OCI-LY7 (cell line): ENCODE measurements at regions not wholly inside any gene's neighbourhood (a gene's known extent, or its start where the extent isn't known, plus 50 kb on each side); places are given as distances from the start of the nearest gene placed in this dataset.

Experiments used
- BruUV-seq: library from RNA; stranded (reverse); fragments of 400-500 nt; replicated peaks from 2 replicates; lab custom pipeline; 2021; lab: Mats Ljungman, UMichigan
- CTCF ChIA-PET: fragments of 300-600 bp; sonication (Branson Sonifier 250); formaldehyde crosslinking; loops from one replicate; lab custom pipeline; 2022; ENCODE audit warnings: antibody characterized with exemption; ENCODE audit not compliant: unreplicated experiment; lab: Charles Lee
- POLR2A ChIA-PET: fragments of 300-600 bp; sonication (Branson Sonifier 250); formaldehyde crosslinking; loops from one replicate; lab custom pipeline; 2022; ENCODE audit warnings: antibody characterized with exemption; lab: Charles Lee
- DNase-seq: peaks from one replicate; pipeline ENCODE4 v3.0.0-alpha.2; 2015; ENCODE audit warnings: low spot score
- H2AFZ ChIP-seq: fragments of 200-600 bp; sonication (generic), shearing (Covaris generic); 2 replicates; pipeline ENCODE4 v1.6.1; 2014; ENCODE audit warnings: mild to moderate bottlenecking, antibody characterized with exemption, low read length, moderate library complexity
- H3K27ac ChIP-seq: fragments of 200-600 bp; sonication (generic); 2 replicates; pipeline ENCODE4 v1.5.1; 2014; ENCODE audit warnings: mixed run types, low read depth, mild to moderate bottlenecking, moderate library complexity, low read length, inconsistent platforms; ENCODE audit not compliant: poor library complexity, severe bottlenecking
- H3K36me3 ChIP-seq: fragments of 200-600 bp; sonication (generic); 2 replicates; pipeline ENCODE4 v1.6.1; 2014; ENCODE audit warnings: mild to moderate bottlenecking, antibody characterized with exemption, low read length, moderate library complexity, mixed read lengths; ENCODE audit not compliant: insufficient read depth
- H3K4me1 ChIP-seq: fragments of 200-600 bp; sonication (generic); 2 replicates; pipeline ENCODE4 v1.5.1; 2014; ENCODE audit warnings: mild to moderate bottlenecking, low read length; ENCODE audit not compliant: insufficient read depth, poor library complexity, severe bottlenecking
- H3K4me2 ChIP-seq: fragments of 200-600 bp; sonication (generic); 2 replicates; pipeline ENCODE4 v1.6.1; 2014; ENCODE audit warnings: mild to moderate bottlenecking, low read length
- H3K4me3 ChIP-seq: fragments of 200-600 bp; sonication (generic); 2 replicates; pipeline ENCODE4 v1.5.1; 2014; ENCODE audit warnings: mild to moderate bottlenecking, low read depth, low read length; ENCODE audit not compliant: poor library complexity, severe bottlenecking
- H3K79me2 ChIP-seq: fragments of 200-600 bp; sonication (generic); 2 replicates; pipeline ENCODE4 v1.6.1; 2016; ENCODE audit warnings: low read depth, mild to moderate bottlenecking, low read length, moderate library complexity, mixed read lengths; ENCODE audit not compliant: insufficient read depth
- H3K9me2 ChIP-seq: fragments of 200-600 bp; sonication (generic); 2 replicates; pipeline ENCODE4 v1.6.1; 2016; ENCODE audit warnings: mild to moderate bottlenecking, low read length, mixed read lengths; ENCODE audit not compliant: insufficient read depth
- H3K9me3 ChIP-seq: fragments of 200-600 bp; sonication (generic); 2 replicates; pipeline ENCODE4 v1.6.1; 2014; ENCODE audit warnings: mild to moderate bottlenecking, mixed run types, low read length, mixed read lengths
- H4K20me1 ChIP-seq: fragments of 200-600 bp; sonication (generic); 2 replicates; pipeline ENCODE4 v1.6.1; 2014; ENCODE audit warnings: mild to moderate bottlenecking, antibody characterized with exemption, low read length, moderate library complexity, mixed read lengths; ENCODE audit not compliant: insufficient read depth
- EZH2phosphoT487 ChIP-seq: fragments of 200-600 bp; sonication (generic); IDR thresholded peaks from 2 replicates; pipeline ENCODE4 v1.6.1; 2018; ENCODE audit warnings: low read depth, borderline replicate concordance, mild to moderate bottlenecking, mixed run types, antibody characterized with exemption, low read length, moderate library complexity, mixed read lengths
- intact Hi-C: fragments of 100-400 bp; cut with micrococcal nuclease; formaldehyde crosslinking; loops from one replicate; pipeline ENCODE4 v1.10.0; 2022; ENCODE audit not compliant: unreplicated experiment
- TF ChIP-seq, protein P1 (sequence below): fragments of 200-600 bp; sonication (generic); conservative IDR thresholded peaks from 2 replicates; pipeline ENCODE4 v1.5.1; 2014; ENCODE audit warnings: mild to moderate bottlenecking, antibody characterized with exemption, low read length, moderate library complexity, mixed read lengths

DNA sequence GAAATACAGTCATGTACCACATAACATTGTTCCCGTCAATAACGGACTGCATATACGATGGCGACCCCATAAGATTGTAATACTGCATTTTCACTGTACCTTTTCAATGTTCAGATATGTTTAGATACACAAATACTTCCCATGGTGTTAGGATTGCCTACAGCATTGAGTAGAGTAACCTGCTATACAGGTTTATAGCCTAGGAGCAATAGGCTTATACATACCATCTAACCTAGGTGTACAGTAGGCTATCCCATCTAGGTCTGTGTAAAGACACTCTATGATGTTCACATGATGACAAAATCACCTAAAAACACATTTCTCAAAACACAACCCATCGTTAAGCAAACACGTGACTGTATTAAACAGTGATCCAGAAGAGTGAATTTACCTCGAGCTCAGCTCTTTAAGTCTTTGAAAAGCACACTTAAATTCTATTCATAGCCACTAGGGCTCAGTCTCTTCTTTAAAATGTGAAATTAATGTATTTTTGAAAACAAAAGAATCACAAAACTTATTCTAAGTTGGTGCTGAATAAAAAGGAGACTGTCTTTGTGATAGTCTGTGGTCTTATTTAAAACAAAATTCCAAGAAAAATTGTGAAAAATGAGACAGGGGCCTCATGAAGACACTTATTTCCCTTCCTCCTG lies 239.1 kb upstream of the ARID2 start:
- Histone ChIP-seq H3K79me2 (no peaks in the 10 kb centered on the region), H3K4me1 (no peaks in the 10 kb centered on the region), H4K20me1 (no peaks in the 10 kb centered on the region), H3K27ac (no peak overlapping the region), H3K36me3 (no peaks in the 10 kb centered on the region), H3K4me3 (no peak overlapping the region), H3K9me2 (no peaks in the 10 kb centered on the region), H3K9me3 (no peaks in the 10 kb centered on the region), H2AFZ (no peak overlapping the region), H3K4me2 (no peak overlapping the region)
- ChIA-PET CTCF (no interaction called here), POLR2A (interaction anchor here (0.5 to 0.7 kb wide), 4 partner anchors 13 to 356 kb away, joined by 3 to 4 read pairs (median 3); no protein-coding TSS in a partner anchor)
- DNase-seq: no peak
- BruUV-seq: no TSS peak
- TF ChIP-seq, protein P1, sequence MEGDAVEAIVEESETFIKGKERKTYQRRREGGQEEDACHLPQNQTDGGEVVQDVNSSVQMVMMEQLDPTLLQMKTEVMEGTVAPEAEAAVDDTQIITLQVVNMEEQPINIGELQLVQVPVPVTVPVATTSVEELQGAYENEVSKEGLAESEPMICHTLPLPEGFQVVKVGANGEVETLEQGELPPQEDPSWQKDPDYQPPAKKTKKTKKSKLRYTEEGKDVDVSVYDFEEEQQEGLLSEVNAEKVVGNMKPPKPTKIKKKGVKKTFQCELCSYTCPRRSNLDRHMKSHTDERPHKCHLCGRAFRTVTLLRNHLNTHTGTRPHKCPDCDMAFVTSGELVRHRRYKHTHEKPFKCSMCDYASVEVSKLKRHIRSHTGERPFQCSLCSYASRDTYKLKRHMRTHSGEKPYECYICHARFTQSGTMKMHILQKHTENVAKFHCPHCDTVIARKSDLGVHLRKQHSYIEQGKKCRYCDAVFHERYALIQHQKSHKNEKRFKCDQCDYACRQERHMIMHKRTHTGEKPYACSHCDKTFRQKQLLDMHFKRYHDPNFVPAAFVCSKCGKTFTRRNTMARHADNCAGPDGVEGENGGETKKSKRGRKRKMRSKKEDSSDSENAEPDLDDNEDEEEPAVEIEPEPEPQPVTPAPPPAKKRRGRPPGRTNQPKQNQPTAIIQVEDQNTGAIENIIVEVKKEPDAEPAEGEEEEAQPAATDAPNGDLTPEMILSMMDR: 0 out of 2 replicates have a peak, but pooled peaks have one; percentile 19
- no peak for TF ChIP-seq EZH2phosphoT487
- intact Hi-C loops: no loop called here

GRCh38 chr12:45494279-45494678 lies 235.2 kb upstream of the ARID2 start:
- H2AFZ ChIP-seq: no peak overlapping the region
- no peak overlapping the region for H3K27ac ChIP-seq
- H3K4me3 ChIP-seq: no peak overlapping the region
- POLR2A ChIA-PET: no interaction called here
- H3K36me3 ChIP-seq: no peaks in the 10 kb centered on the region
- intact Hi-C loops: no loop called here
- H3K9me2 ChIP-seq: no peaks in the 10 kb centered on the region
- no peak for DNase-seq
- no peak for TF ChIP-seq EZH2phosphoT487
- H3K9me3 ChIP-seq: no peaks in the 10 kb centered on the region
- no peaks in the 10 kb centered on the region for H3K4me1 ChIP-seq
- no peaks in the 10 kb centered on the region for H4K20me1 ChIP-seq
- CTCF ChIA-PET: no interaction called here
- BruUV-seq: no TSS peak
- no peaks in the 10 kb centered on the region for H3K79me2 ChIP-seq
- no peak overlapping the region for H3K4me2 ChIP-seq

DNA sequence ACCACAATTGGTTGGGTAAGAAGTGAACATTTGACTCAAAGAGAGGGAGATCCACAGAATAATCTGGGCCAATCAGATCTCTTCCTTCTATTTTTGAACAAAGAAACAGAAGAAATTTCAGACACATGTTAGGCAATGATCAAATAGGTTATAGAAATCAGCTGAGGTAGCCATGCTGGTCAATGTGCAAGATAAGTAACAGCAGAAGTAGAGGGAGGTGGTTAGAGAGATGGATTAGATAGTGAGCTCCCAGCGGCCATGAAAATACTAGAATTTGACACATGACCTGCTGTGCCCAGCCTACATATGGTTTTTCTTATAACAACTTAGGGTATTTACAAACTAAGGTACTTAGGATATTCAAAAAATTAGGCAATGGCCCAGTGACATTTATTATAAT lies 230.9 kb upstream of the ARID2 start:
- Histone ChIP-seq H3K36me3 (no peaks in the 10 kb centered on the region), H3K4me2 (no peak overlapping the region), H3K9me3 (no peaks in the 10 kb centered on the region), H3K79me2 (no peaks in the 10 kb centered on the region), H3K4me3 (no peak overlapping the region), H2AFZ (no peak overlapping the region), H3K4me1 (no peaks in the 10 kb centered on the region), H3K27ac (no peak overlapping the region), H3K9me2 (no peaks in the 10 kb centered on the region), H4K20me1 (no peaks in the 10 kb centered on the region)
- no peak for DNase-seq
- TF ChIP-seq EZH2phosphoT487: no peak
- TF ChIP-seq, protein P1: no peak
- no TSS peak for BruUV-seq
- CTCF ChIA-PET: no interaction called here
- intact Hi-C loops: no loop called here
- POLR2A ChIA-PET: no interaction called here
